IPS-NIHi11 (cell line): ENCODE measurements at regions not wholly inside any gene's neighbourhood (a gene's known extent, or its start where the extent isn't known, plus 50 kb on each side); places are given as distances from the start of the nearest gene placed in this dataset.
A peak's percentile ranks its signal among the peaks of the same experiment; 100 is the strongest.

Source experiments
- DNase-seq: peaks from one replicate; pipeline ENCODE4 v3.0.0; 2012; ENCODE audit warnings: mixed read lengths, low spot score

DNA sequence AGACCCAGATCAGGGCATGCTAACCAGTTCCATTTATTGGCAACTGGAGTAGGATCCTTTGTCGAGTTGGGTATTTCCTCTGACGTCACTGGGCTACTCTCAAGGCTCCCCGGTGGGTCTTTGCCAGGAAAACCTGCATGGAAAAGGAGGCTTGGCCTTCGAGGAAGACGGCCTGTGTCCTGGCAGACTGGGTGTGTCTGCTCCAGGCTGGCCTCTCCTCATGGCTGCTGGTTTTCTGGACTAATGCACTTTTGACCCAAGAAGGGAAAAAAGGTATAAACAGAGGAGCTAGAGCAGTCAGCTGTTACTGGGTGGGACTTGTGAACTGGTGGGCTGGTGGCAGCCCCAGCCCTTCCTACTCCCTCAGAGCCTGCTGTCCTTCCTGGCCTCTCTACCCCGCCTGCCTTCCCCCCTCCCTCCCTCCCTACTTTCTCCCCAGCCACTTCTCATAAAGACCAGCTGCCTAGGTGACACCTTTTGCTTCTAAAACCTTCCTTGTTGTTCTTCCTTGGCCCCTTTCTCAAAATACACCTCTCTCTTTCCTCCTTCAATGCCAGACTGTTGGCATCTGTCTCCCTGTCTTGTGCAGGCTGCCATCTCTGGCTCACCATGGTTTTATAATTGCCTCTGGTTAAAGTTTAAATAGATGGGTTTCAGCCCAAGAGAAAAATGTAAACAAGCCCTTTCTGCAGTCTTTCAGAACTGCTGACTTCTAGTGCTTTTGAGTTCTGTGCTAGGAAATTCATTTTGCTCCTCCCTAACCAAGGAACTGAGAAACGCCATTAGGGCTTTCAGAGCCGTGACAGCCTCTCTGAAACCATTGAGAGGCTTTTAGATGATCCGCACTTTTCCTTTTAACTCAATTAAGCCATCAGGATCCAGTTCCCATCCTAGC, 101.8 kb upstream of the MKLN1 start:
- peak; percentile 36 for DNase-seq

DNA sequence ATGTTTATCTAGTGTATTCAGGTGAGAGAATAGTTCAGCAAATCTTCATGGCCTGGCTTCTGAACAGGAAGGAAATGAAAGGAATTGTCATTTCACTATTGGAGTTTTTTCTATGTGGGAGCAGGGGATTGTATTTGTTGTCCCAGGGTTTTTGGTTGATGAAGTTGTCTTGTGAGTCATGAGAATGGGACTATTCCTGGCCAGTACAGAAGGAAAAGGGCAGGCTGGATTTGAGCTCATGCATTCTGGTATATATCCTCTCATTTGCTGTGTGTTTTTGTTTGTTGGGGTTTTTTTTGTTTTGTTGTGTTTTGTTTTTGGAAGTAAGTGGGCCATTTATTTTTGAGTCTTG, 101.2 kb upstream of the MKLN1 start:
- DNase-seq: no peak

DNA sequence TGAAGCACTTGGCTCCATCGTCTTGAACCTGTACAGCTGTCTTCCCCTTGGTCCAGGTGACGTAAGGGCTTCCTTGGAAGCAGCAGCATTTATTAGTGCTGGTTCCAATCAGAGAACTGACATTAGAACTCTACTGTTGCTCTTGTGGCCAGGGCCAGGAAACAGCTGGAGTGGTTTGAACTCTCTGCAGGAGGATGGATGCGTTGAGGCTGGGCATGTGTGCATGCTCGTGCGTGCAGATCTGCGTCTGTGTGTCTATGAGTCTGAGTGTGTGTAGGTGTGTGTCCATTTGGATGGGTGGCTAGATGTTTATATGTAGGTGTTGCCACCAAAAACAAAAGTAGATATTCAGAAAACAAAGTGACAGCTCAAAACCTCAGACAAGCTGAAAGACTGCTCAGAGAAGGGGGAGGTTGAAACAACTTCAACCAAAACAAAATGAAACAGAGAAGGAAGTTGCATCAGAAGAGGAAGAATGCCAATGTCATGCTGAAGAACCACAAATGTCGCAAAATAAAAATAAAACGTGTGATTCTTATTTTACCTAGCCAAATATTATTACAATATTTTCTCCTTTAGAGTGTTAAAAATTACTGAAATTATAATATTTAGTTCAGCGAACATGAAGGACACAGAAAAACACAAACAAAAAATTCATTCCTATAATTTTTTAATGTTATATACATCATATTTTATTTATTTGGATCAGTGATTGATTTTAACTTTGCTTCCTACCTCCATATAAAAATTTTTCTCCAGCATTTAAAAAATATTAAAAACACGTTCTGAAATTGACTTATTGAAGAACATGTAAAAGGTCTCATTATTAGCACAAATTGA, 96.1 kb upstream of the MKLN1 start:
- DNase-seq: no peak

- DNase-seq: no peak
Observed at GRCh38 chr7:131232768-131233167, 94.9 kb upstream of the MKLN1 start.

- no peak for DNase-seq
Observed at GRCh38 chr7:131233193-131233592, 94.5 kb upstream of the MKLN1 start.

DNA sequence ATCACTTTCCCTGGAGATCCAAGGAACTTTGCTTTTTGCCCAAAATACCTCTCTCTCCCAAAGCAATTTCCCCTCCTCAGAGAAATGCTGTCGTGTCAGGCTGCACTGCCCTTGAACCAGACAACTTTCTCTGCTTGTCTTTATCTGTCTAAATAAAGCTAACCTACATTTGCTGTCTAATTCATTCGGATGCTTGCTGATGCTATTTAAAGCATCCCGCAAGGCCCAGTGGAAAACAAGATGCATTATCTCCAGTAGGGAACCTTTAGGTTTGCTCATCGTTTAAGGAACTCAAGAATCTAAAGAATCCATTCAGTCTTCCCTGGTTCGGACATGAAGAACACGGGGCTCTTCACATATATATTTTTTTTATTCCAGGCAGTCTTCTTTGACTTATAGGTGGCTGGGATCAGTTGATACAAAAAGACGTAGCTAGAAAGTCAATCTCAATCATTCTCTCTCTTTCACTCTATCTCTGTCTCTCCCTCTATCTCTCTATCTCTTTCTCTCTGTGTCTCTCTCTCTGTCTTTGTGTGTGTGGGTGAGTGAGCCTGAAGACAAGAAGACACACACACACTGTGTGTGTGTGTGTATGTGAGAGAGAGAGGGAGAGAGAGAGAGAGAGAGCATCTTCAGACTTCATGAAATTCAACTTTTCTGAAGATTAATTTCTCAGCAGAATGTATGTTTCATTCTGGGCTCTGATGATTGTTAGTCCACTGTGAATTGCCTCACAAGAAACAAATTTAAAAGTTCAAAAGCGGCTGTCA, 92.8 kb upstream of the MKLN1 start:
- DNase-seq: no peak

GRCh38 chr7:131235489-131236317, 92.0 kb upstream of the MKLN1 start:
- DNase-seq: peak; percentile 18

DNA sequence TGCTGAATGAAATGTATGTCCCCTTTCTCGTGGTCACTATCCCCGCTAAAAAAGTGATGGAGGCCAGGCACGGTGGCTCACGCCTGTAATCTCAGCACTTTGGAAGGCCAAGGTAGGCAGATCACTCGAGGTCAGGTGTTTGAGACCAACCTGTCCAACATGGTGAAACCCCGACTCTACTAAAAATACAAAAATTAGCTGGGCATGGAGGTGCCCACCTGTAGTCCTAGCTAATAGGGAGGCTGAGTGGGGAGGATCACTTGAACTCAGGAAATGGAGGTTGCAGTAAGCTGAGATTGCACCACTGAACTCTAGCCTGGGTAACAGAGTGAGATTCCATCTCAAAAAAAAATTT, 91.4 kb upstream of the MKLN1 start:
- no peak for DNase-seq

GRCh38 chr7:131238347-131238931, 89.2 kb upstream of the MKLN1 start:
- DNase-seq: no peak

DNA sequence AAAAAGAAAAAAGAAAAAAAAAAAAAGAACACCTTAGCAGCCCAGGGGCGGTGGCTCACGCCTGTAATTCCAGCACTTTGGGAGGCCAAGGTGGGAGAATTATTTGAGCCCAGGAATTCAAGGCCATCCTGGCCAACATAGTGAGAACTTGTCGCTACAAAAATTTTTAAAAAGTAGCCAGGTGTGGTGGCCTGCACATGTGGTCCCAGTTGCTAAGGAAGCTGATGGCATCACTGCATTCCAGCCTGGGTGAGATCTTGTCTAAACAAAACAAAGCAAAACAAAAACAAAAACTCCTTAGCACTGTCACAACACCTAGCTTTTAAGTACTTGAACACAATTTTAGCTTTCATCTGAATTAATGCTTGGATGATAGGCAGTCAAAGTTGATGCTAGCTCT, 86.3 kb upstream of the MKLN1 start:
- DNase-seq: no peak

DNA sequence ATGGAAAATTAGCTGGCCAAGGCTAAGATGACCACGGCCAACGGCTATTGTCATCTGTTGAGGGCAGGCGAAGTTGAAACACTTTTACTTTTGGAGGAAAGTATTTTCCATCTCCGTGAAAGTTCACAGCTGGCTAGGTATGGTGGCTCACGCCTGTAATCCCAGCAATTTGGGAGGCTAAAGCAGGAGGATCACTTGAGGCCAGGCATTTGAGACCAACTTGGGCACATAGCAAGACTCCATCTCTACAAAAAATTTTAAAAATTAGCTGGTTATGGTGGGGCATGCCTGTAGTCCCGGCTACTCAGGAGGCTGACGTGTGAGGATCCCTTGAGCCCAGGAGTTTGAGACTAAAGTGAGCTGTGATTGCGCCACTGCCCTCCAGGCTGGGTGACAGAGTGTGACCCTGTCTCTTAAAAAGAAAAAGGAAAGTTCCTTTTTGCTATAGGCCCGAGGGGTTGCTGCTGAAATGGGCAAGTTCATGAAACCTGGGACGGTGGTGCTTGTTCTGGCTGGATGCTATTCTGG, 85.5 kb upstream of the MKLN1 start:
- no peak for DNase-seq

DNA sequence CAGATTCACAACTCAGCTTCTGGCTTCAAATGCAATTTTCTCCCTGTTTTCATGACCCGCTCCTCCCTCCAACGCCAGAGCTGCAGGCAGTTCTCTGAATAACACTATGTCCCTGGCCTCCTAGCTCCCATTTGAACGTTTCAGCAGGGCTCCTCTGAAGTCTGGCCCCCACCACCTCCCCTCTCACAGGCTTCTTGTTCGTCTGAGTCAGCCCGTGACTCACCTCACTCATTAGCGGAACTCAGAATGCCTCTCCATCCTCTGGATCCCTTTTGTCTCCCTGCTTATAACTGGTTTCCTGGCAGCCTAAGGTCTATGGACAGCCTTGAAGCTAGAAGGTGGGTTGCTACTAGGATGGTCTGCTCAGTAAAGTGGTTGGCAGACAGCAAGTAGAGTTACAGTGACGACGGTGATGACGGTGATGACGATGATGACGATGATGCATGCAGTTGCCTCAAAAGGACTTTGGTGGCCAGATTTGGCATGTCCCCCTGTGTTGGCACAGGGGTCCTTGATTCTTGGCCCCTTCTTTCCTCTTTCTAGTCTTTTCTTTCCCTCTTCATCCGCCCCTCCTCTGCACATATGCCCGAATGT, 83.3 kb upstream of the MKLN1 start:
- DNase-seq: peak; percentile 51

DNA sequence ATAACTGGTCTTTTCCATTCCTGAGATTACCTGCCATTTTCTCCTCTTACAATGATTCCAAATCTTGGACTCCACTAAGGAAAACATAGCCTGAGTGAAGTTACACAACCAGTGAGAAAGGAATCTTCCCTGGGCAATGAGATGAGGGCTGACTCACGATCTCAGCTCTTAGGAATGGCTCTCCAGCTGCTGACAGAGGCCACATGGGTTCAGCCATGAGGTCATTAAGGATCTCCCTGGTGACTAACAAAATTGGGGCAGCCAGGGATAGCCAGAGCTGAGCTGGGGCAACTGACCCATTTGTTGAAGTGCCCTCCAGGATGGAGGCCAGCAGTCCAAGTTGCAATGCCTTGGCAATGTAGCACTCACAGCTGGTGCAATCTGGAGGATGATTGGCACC, 78.7 kb upstream of the MKLN1 start:
- DNase-seq: no peak

DNA sequence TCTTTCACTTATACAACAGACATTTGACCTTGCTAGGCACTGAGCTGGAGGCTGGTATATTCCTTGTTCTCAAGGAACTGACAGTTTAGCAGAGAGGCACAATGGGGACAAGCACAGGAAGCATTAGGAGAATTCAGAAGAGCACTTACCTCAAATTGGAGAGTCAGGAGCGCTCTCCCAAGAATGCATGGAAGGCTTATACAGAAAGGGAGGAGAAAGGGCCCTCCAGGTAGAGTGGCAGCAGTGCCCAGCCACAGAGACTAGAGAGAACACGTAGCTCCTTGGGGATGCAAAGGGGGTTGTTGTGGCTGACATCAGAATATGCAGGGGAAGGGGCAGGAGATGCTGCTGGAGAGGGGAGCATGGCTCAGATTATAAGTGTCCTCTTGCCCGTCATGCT, 78.2 kb upstream of the MKLN1 start:
- no peak for DNase-seq

DNA sequence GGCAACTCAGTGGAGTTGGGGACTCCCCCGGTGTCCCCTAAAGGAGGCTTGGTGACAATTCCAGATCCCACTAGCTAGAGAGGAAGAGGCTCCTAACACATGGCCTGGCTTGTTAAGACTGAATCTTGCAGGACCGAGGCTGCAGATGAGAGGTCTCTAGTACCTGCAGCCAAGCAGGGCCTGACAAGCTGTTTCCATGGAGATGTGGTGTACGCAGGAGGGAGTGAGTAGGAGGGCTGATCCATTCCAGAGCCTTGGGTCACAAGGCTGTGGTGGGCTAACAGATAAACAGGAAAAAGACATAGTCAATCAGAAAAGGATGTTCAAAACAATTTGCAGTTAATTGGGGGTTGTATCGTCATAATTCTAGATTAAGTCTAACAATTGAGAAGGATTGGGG, 77.3 kb upstream of the MKLN1 start:
- DNase-seq: peak; percentile 38

DNA sequence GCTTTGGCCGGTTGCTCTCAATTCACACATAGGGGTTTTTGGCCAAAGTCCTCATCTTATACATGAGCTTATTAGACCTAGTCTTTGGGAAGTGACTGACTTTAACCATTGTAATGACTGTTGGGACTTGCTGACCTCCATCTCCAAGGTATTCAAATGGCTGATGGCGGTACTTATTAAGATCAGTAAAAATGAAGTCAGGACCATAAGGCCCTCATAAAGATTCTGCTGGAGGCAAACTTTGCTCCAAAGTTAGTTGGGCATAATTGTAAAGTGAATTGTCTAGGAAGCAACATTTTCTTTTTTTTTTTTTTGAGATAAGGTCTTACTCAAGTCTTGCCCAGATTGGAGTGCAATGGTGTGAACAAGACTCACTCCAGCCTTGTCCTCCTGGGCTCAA, 76.3 kb upstream of the MKLN1 start:
- no peak for DNase-seq

GRCh38 chr7:131252976-131253375, 74.7 kb upstream of the MKLN1 start:
- no peak for DNase-seq

DNA sequence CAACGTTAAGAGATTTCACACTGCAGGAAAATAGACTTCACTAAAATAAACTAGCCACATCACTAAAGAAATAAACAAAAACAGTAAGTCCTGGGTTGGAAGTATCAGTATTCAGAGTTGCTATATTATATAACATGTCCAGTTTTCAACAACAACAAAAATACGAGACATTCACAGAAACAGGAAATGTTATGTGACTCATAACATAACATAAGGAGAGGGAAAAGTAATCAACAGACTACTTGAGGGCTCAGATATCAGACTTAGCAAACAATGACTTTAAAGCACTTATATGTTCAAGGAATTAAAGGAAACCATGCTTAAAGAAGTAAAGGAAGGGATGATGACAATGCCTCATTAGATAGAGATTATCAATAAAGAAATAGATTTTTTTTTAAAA, 73.5 kb upstream of the MKLN1 start:
- no peak for DNase-seq

DNA sequence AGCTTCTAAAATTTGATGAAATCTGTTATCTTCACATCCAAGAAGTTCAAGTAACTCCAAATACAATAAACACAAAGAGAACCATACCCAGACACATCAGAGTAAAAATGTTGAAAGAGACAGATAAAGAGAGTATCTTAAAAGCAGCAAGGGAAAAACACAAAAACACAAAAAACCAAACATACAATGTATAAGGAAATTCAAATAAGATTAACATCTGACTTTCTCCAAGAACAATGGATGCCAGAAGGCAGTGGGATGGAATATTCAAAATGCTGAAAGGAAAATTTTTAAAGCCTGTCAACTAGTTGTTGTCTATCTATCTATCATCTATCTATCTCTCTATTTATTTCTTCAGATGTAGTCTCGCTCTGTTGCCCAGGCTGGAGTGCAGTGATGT, 72.4 kb upstream of the MKLN1 start:
- no peak for DNase-seq

DNA sequence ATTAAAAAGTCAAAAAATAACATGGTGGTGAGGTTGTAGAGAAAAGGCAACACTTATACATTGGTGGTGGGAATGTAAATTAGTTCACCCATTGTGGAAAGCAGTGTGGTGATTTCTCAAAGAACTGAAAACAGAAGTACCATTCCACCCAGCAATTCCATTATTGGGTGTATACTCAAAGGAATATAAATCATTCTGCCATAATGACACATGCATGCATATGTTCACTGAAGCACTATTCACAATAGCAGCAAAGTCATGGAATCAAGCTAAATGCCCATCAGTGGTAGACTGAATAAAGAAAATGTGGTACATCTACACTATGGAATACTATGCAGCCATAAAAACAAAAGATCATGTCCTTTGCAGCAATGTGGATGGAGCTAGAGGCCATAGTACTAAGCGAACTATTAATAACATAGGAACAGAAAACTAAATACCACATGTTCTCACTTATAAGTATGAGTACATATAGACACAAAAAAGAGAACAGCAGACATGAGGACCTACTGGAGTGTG, 66.1 kb upstream of the MKLN1 start:
- DNase-seq: no peak

GRCh38 chr7:131265227-131265626, 62.4 kb upstream of the MKLN1 start:
- no peak for DNase-seq
